Astrocyte (in vitro differentiated cells and primary cell): ENCODE measurements at regions not wholly inside any gene's neighbourhood (a gene's known extent, or its start where the extent isn't known, plus 50 kb on each side); places are given as distances from the start of the nearest gene placed in this dataset.

Experiments
- CTCF ChIP-seq: IDR thresholded peaks from 2 replicates; pipeline ENCODE4 v1.5.1; 2011; ENCODE audit warnings: low read depth, mild to moderate bottlenecking, inconsistent platforms, low read length, moderate library complexity; ENCODE audit not compliant: insufficient read depth
- EZH2 ChIP-seq: IDR thresholded peaks from 2 replicates; pipeline ENCODE4 v1.6.1; 2012; ENCODE audit warnings: mild to moderate bottlenecking, low read length, inconsistent platforms; ENCODE audit not compliant: insufficient read depth

GRCh38 chrX:122439831-122440230 is 744.2 kb upstream of the GRIA3 start:
- TF ChIP-seq CTCF = no peak
- TF ChIP-seq EZH2 = no peak
